SK-N-SH (cell line): ENCODE measurements at regions not wholly inside any gene's neighbourhood (a gene's known extent, or its start where the extent isn't known, plus 50 kb on each side); places are given as distances from the start of the nearest gene placed in this dataset.

Experiments
- CTCF ChIA-PET: fragments of 300-600, 350-600 bp; formaldehyde crosslinking; extraction: SDS; loops from one replicate; lab custom pipeline; 2021; lab: Yijun Ruan, JAX
- POLR2A ChIA-PET: fragments of 350-600 bp; sonication (Branson Sonifier 250); formaldehyde crosslinking; extraction: SDS; loops from one replicate; lab custom pipeline; 2020; ENCODE audit warnings: antibody characterized with exemption, inconsistent platforms; lab: Yijun Ruan, JAX
- DNase-seq: peaks from one replicate; pipeline ENCODE4 v3.0.0; 2012
- H2AFZ ChIP-seq: fragments of 200-600 bp; sonication (generic); 2 replicates; pipeline ENCODE4 v1.8.1; 2016; ENCODE audit warnings: antibody characterized with exemption, mild to moderate bottlenecking, low read depth
- H3F3A ChIP-seq: fragments of 200-600 bp; sonication (generic); replicated peaks from 2 replicates; pipeline ENCODE3; 2016; ENCODE audit warnings: antibody characterized with exemption, mild to moderate bottlenecking; ENCODE audit not compliant: insufficient read depth
- H3K27ac ChIP-seq, 2 experiments: fragments of 200-500 bp in 1 of 2; fragments of 200-600 bp in 1 of 2; sonication (Bioruptor generic) in 1 of 2; sonication (generic), shearing (Covaris generic) in 1 of 2; 2 replicates each; pipeline versions ENCODE4 v1.5.1 to v1.6.1; 2014 to 2016; ENCODE audit warnings: low read depth in 2 of 2, inconsistent platforms in 1 of 2, low read length in 1 of 2, mild to moderate bottlenecking in 1 of 2, mixed read lengths in 1 of 2
- H3K27me3 ChIP-seq: fragments of 200-600 bp; sonication (generic), shearing (Covaris generic); 2 replicates; pipeline ENCODE4 v1.6.1; 2016; ENCODE audit warnings: mixed run types; ENCODE audit not compliant: insufficient read depth
- H3K36me3 ChIP-seq, 2 experiments: fragments of 200-500 bp in 1 of 2; fragments of 200-600 bp in 1 of 2; sonication (Bioruptor generic) in 1 of 2; sonication (generic) in 1 of 2; replicated peaks in 1 of 2; 2 replicates each; pipeline versions ENCODE3 to v1.5.1; 2014 to 2016; ENCODE audit warnings: low read length in 1 of 2, mild to moderate bottlenecking in 1 of 2; ENCODE audit not compliant: insufficient read depth in 2 of 2, control insufficient read depth in 1 of 2
- H3K4me1 ChIP-seq, 2 experiments: fragments of 200-500 bp in 1 of 2; fragments of 200-600 bp in 1 of 2; sonication (Bioruptor generic) in 1 of 2; sonication (generic), shearing (Covaris generic) in 1 of 2; 2 replicates each; pipeline versions ENCODE4 v1.5.1 to v1.6.1; 2014 to 2016; ENCODE audit warnings: low read depth in 1 of 2, low read length in 1 of 2, mixed run types in 1 of 2; ENCODE audit not compliant: insufficient read depth in 2 of 2, control insufficient read depth in 1 of 2
- H3K4me2 ChIP-seq: fragments of 200-600 bp; sonication (generic), shearing (Covaris generic); 2 replicates; pipeline ENCODE4 v1.6.1; 2017; ENCODE audit warnings: mixed run types
- H3K4me3 ChIP-seq, 2 experiments: fragments of 200-500 bp in 1 of 2; fragments of 200-600 bp in 1 of 2; sonication (Bioruptor generic) in 1 of 2; sonication (generic), shearing (Covaris generic) in 1 of 2; 2 replicates each; pipeline versions ENCODE4 v1.5.1 to v1.8.1; 2014 to 2016; ENCODE audit warnings: low read depth in 2 of 2, inconsistent platforms in 1 of 2, low read length in 1 of 2, mild to moderate bottlenecking in 1 of 2, mixed read lengths in 1 of 2, moderate library complexity in 1 of 2
- H3K79me2 ChIP-seq: fragments of 200-600 bp; sonication (generic); 2 replicates; pipeline ENCODE4 v1.8.1; 2017; ENCODE audit warnings: mild to moderate bottlenecking; ENCODE audit not compliant: insufficient read depth
- H3K9ac ChIP-seq: fragments of 200-600 bp; sonication (generic); 2 replicates; pipeline ENCODE4 v1.6.1; 2017; ENCODE audit warnings: mixed run types
- H3K9me2 ChIP-seq: fragments of 200-600 bp; sonication (generic); 2 replicates; pipeline ENCODE4 v1.6.1; 2017; ENCODE audit warnings: mixed run types
- H3K9me3 ChIP-seq: fragments of 200-600 bp; sonication (generic); 2 replicates; pipeline ENCODE4 v1.6.1; 2017; ENCODE audit warnings: mixed run types, mild to moderate bottlenecking, moderate library complexity
- H4K20me1 ChIP-seq: fragments of 200-600 bp; sonication (generic); 2 replicates; pipeline ENCODE4 v1.6.1; 2017; ENCODE audit warnings: mild to moderate bottlenecking, mixed run types; ENCODE audit not compliant: insufficient read depth
- CHD2 ChIP-seq: fragments of 150-350 bp; IDR thresholded peaks from 2 replicates; pipeline ENCODE4 v1.6.1; 2018; ENCODE audit warnings: low read length; ENCODE audit not compliant: partially characterized antibody
- CTCF ChIP-seq: fragments of 200-600 bp; sonication (generic); IDR thresholded peaks from 2 replicates; pipeline ENCODE4 v1.6.1; 2017; ENCODE audit warnings: antibody characterized with exemption, mild to moderate bottlenecking, moderate library complexity
- ELF1 ChIP-seq: IDR thresholded peaks from 2 replicates; pipeline ENCODE4 v1.4.0; 2012
- GATA2 ChIP-seq: sonication (generic); formaldehyde crosslinking; IDR thresholded peaks from 2 replicates; pipeline ENCODE4 v1.5.0; 2020; ENCODE audit warnings: mild to moderate bottlenecking, missing genetic modification reagents
- IRF3 ChIP-seq: fragments of 150-350 bp; IDR thresholded peaks from 2 replicates; pipeline ENCODE4 v1.6.1; 2016; ENCODE audit warnings: mild to moderate bottlenecking, low read depth, low read length
- PBX3 ChIP-seq: IDR thresholded peaks from 2 replicates; pipeline ENCODE4; 2012
- RAD21 ChIP-seq: IDR thresholded peaks from 2 replicates; pipeline ENCODE4 v1.6.1; 2012; ENCODE audit warnings: mild to moderate bottlenecking, low read length
- RCOR1 ChIP-seq: fragments of 150-350 bp; IDR thresholded peaks from 2 replicates; pipeline ENCODE4 v1.6.1; 2017; ENCODE audit warnings: antibody characterized with exemption, low read length
- RFX5 ChIP-seq: IDR thresholded peaks from 2 replicates; pipeline ENCODE4 v1.6.1; 2012; ENCODE audit warnings: mild to moderate bottlenecking, improper control_type of control experiment, low read length
- RXRA ChIP-seq: IDR thresholded peaks from 2 replicates; pipeline ENCODE4 v1.4.0; 2012; ENCODE audit warnings: low read depth, mild to moderate bottlenecking, borderline replicate concordance
- SIN3A ChIP-seq: IDR thresholded peaks from 2 replicates; pipeline ENCODE4 v1.6.1; 2012; ENCODE audit warnings: low read depth, mild to moderate bottlenecking, low read length, moderate library complexity, borderline replicate concordance
- SMC3 ChIP-seq: IDR thresholded peaks from 2 replicates; pipeline ENCODE4 v1.6.1; 2012; ENCODE audit warnings: low read depth, low read length, improper control_type of control experiment
- TCF12 ChIP-seq: IDR thresholded peaks from 2 replicates; pipeline ENCODE4 v1.4.0; 2012
- TEAD4 ChIP-seq: IDR thresholded peaks from 2 replicates; pipeline ENCODE4 v1.4.0; 2012; ENCODE audit warnings: mild to moderate bottlenecking, borderline replicate concordance; ENCODE audit not compliant: insufficient read depth
- USF2 ChIP-seq: fragments of 150-350 bp; IDR thresholded peaks from 2 replicates; pipeline ENCODE4 v1.6.1; 2017; ENCODE audit warnings: antibody characterized with exemption, low read length, low read depth, borderline replicate concordance
- ZBTB33 ChIP-seq: IDR thresholded peaks from 2 replicates; pipeline ENCODE4 v1.4.0; 2012; ENCODE audit warnings: low read depth, borderline replicate concordance
- WGBS: methylation state at CpG from one replicate; pipeline ENCODE4 v1.1.6; 2017; ENCODE audit warnings: low lambda C conversion rate; 5-methylcytosine and 5-hydroxymethylcytosine counted together

GRCh38 chr12:19836456-19836855 is 397.2 kb downstream of the AEBP2 start:
- H3K27ac ChIP-seq: no peak overlapping the region
- no peak overlapping the region for H3K4me3 ChIP-seq
- ChIA-PET POLR2A (no interaction called here), CTCF (no interaction called here)
- no peak overlapping the region for H3K4me2 ChIP-seq
- TF ChIP-seq CHD2 (no peak), IRF3 (no peak), SIN3A (no peak), GATA2 (CRISPR knock-in tag) (no peak), RXRA (no peak), TCF12 (no peak), PBX3 (no peak), RAD21 (no peak)
- H4K20me1 ChIP-seq: no peaks in the 10 kb centered on the region
- no peaks in the 10 kb centered on the region for H3K9me2 ChIP-seq
- no peaks in the 10 kb centered on the region for H3K4me1 ChIP-seq
- no peak overlapping the region for H2AFZ ChIP-seq
- 76% methylated on average over 8 of the region's 9 CpGs for WGBS
- no peaks in the 10 kb centered on the region for H3K27me3 ChIP-seq
- H3K36me3 ChIP-seq: no peaks in the 10 kb centered on the region
- H3K9me3 ChIP-seq: no peaks in the 10 kb centered on the region
- no peak for DNase-seq
- no peak overlapping the region for H3K9ac ChIP-seq
- H3F3A ChIP-seq: peaks cover 3% of the 10 kb centered on the region
- no peaks in the 10 kb centered on the region for H3K79me2 ChIP-seq

GRCh38 chr12:19837543-19837942 is 398.3 kb downstream of the AEBP2 start:
- Histone ChIP-seq H3F3A (peaks cover 3% of the 10 kb centered on the region), H3K9ac (no peak overlapping the region), H3K27me3 (no peaks in the 10 kb centered on the region), H3K4me1 (no peaks in the 10 kb centered on the region), H3K9me2 (no peaks in the 10 kb centered on the region), H3K9me3 (no peaks in the 10 kb centered on the region), H2AFZ (no peak overlapping the region), H3K27ac (no peak overlapping the region), H3K4me2 (no peak overlapping the region), H3K4me3 (no peak overlapping the region), H3K36me3 (no peaks in the 10 kb centered on the region), H3K79me2 (no peaks in the 10 kb centered on the region), H4K20me1 (no peaks in the 10 kb centered on the region)
- 69% methylated on average over 3 of the region's 3 CpGs for WGBS
- TF ChIP-seq RCOR1: no peak
- TF ChIP-seq SMC3: no peak
- no peak for TF ChIP-seq CHD2
- TF ChIP-seq ELF1: no peak
- TF ChIP-seq CTCF: no peak
- no peak for TF ChIP-seq RFX5
- TF ChIP-seq ZBTB33: no peak
- TF ChIP-seq TEAD4: no peak
- no peak for TF ChIP-seq USF2
- DNase-seq: no peak
- ChIA-PET POLR2A (no interaction called here), CTCF (no interaction called here)
